ENCODE measurements at regions not wholly inside any gene's neighbourhood (a gene's known extent, or its start where the extent isn't known, plus 50 kb on each side); places are given as distances from the start of the nearest gene placed in this dataset.

DNA sequence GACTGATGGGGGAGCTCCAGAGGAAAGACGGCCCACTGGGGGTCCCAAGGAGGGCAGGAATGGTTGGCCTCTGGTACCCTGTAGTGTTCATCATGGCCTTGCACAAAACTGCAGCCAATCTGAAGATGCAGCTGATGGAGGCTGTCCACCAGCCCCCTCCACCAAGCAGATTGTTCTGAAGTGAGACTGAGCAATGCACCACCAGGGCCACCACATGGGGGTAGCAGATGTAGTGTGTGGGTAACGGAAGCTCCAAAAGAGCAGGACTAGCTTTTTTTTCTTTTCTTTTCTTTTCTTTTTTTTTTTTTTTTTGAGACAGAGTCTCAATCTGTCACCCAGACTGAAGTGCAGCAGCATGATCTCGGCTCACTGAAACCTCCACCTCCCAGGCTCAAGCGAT lies 181.0 kb upstream of the MYLIP start (continued):
- TF ChIP-seq, protein P1, sequence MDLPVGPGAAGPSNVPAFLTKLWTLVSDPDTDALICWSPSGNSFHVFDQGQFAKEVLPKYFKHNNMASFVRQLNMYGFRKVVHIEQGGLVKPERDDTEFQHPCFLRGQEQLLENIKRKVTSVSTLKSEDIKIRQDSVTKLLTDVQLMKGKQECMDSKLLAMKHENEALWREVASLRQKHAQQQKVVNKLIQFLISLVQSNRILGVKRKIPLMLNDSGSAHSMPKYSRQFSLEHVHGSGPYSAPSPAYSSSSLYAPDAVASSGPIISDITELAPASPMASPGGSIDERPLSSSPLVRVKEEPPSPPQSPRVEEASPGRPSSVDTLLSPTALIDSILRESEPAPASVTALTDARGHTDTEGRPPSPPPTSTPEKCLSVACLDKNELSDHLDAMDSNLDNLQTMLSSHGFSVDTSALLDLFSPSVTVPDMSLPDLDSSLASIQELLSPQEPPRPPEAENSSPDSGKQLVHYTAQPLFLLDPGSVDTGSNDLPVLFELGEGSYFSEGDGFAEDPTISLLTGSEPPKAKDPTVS (IDR thresholded peaks at IDR 0.05; ENCODE audit: low read depth, low read length) = no peak
- TF ChIP-seq TCF3 (IDR thresholded peaks at IDR 0.05; ENCODE audit: borderline replicate concordance, insufficient read depth, low read depth, low read length) = no peak

DNA sequence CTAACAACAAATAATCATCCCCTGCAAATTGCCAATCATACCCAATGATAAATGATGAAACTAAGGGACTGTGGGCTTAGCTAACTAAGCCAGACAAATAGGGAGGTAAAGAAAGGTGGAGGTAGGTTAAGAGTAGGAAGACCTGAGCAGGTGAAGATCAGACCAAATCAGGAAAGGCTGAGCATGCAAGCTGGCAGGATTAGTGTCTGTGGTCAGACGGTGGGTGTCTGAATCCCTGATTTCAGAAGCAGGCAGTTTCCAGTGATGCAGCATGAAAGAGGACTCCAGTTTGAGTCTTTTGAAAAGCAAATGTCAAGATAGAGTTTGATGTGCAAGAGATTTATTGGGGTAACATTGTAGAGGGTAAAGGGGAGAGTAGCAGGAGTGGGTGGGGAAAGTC lies 181.4 kb upstream of the MYLIP start:
- Histone ChIP-seq H3K9me3 (replicated peaks; ENCODE audit: control insufficient read depth, insufficient read depth, low read length) (no peaks in the 10 kb centered on the region), H4K20me1 (ENCODE audit: control insufficient read depth, insufficient read depth) (no peaks in the 10 kb centered on the region), H2AFZ (ENCODE audit: control insufficient read depth, low read depth, low read length) (no peak overlapping the region), H3K4me2 (ENCODE audit: control insufficient read depth, insufficient read depth) (no peak overlapping the region), H3K9ac (ENCODE audit: control insufficient read depth, insufficient read depth, low read length) (no peak overlapping the region), H3K79me2 (ENCODE audit: control insufficient read depth, insufficient read depth, low read length) (no peaks in the 10 kb centered on the region), H3K4me1 (ENCODE audit: control insufficient read depth, insufficient read depth, low read length) (peaks cover 8% of the 10 kb centered on the region; the same call in 1 of the 2 replicates), H3K27me3 (replicated peaks in 1 of 2; ENCODE audit: control insufficient read depth in 2 of 2, insufficient read depth in 2 of 2, low read length in 1 of 2) (no peaks in the 10 kb centered on the region), H3K4me3 (no peak overlapping the region), H3K27ac (ENCODE audit: control insufficient read depth, insufficient read depth) (no peak overlapping the region), H3K36me3 (ENCODE audit: control insufficient read depth in 2 of 2, insufficient read depth in 2 of 2, low read length in 1 of 2) (no peaks in the 10 kb centered on the region)
- no TSS peak for BruUV-seq (replicated peaks)
- WGBS (ENCODE audit: insufficient coverage, insufficient replicate concordance, low lambda C conversion rate, missing lambda C conversion rate) = 95% methylated on average over 1 of the region's 1 CpG
- in situ Hi-C loops (cut with MboI) (no loop called here), intact Hi-C loops (cut with micrococcal nuclease; ENCODE audit: unreplicated experiment) (no loop called here)
- no peak for ATAC-seq
- no peak for FAIRE-seq
- CTCF ChIA-PET = no interaction called here
- SMC1A ChIA-PET (ENCODE audit: uncharacterized antibody, unreplicated experiment) = interaction anchor here (0.7 to 3.8 kb wide), 4 partner anchors 8 to 45 kb away, joined by 3 to 17 read pairs (median 4); no protein-coding TSS in a partner anchor
- RAD21 ChIA-PET (ENCODE audit: unreplicated experiment) = interaction anchor here (1.6 to 2.6 kb wide), 2 partner anchors 10 to 46 kb away, joined by 3 to 9 read pairs; no protein-coding TSS in a partner anchor
- POLR2A ChIA-PET = interaction anchor here (2.2 kb wide), 1 partner anchor 9 kb away, joined by 6 read pairs; no protein-coding TSS in a partner anchor
- no peak for DNase-seq (ENCODE audit: low read depth, low spot score)
- TF ChIP-seq RFX5 (IDR thresholded peaks at IDR 0.05; ENCODE audit: low read depth, low read length) = no peak
- no peak for TF ChIP-seq SMARCA5 (IDR thresholded peaks at IDR 0.05)
- TF ChIP-seq, protein P2, sequence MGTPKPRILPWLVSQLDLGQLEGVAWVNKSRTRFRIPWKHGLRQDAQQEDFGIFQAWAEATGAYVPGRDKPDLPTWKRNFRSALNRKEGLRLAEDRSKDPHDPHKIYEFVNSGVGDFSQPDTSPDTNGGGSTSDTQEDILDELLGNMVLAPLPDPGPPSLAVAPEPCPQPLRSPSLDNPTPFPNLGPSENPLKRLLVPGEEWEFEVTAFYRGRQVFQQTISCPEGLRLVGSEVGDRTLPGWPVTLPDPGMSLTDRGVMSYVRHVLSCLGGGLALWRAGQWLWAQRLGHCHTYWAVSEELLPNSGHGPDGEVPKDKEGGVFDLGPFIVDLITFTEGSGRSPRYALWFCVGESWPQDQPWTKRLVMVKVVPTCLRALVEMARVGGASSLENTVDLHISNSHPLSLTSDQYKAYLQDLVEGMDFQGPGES (IDR thresholded peaks at IDR 0.05) = no peak
- TF ChIP-seq, protein P3, sequence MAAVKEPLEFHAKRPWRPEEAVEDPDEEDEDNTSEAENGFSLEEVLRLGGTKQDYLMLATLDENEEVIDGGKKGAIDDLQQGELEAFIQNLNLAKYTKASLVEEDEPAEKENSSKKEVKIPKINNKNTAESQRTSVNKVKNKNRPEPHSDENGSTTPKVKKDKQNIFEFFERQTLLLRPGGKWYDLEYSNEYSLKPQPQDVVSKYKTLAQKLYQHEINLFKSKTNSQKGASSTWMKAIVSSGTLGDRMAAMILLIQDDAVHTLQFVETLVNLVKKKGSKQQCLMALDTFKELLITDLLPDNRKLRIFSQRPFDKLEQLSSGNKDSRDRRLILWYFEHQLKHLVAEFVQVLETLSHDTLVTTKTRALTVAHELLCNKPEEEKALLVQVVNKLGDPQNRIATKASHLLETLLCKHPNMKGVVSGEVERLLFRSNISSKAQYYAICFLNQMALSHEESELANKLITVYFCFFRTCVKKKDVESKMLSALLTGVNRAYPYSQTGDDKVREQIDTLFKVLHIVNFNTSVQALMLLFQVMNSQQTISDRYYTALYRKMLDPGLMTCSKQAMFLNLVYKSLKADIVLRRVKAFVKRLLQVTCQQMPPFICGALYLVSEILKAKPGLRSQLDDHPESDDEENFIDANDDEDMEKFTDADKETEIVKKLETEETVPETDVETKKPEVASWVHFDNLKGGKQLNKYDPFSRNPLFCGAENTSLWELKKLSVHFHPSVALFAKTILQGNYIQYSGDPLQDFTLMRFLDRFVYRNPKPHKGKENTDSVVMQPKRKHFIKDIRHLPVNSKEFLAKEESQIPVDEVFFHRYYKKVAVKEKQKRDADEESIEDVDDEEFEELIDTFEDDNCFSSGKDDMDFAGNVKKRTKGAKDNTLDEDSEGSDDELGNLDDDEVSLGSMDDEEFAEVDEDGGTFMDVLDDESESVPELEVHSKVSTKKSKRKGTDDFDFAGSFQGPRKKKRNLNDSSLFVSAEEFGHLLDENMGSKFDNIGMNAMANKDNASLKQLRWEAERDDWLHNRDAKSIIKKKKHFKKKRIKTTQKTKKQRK (IDR thresholded peaks at IDR 0.05; ENCODE audit: low read depth, low read length) = no peak
- no peak for TF ChIP-seq JUNB (IDR thresholded peaks at IDR 0.05)
- no peak for TF ChIP-seq MTA3 (IDR thresholded peaks at IDR 0.05; ENCODE audit: borderline replicate concordance, low read length)
- TF ChIP-seq, protein P4, sequence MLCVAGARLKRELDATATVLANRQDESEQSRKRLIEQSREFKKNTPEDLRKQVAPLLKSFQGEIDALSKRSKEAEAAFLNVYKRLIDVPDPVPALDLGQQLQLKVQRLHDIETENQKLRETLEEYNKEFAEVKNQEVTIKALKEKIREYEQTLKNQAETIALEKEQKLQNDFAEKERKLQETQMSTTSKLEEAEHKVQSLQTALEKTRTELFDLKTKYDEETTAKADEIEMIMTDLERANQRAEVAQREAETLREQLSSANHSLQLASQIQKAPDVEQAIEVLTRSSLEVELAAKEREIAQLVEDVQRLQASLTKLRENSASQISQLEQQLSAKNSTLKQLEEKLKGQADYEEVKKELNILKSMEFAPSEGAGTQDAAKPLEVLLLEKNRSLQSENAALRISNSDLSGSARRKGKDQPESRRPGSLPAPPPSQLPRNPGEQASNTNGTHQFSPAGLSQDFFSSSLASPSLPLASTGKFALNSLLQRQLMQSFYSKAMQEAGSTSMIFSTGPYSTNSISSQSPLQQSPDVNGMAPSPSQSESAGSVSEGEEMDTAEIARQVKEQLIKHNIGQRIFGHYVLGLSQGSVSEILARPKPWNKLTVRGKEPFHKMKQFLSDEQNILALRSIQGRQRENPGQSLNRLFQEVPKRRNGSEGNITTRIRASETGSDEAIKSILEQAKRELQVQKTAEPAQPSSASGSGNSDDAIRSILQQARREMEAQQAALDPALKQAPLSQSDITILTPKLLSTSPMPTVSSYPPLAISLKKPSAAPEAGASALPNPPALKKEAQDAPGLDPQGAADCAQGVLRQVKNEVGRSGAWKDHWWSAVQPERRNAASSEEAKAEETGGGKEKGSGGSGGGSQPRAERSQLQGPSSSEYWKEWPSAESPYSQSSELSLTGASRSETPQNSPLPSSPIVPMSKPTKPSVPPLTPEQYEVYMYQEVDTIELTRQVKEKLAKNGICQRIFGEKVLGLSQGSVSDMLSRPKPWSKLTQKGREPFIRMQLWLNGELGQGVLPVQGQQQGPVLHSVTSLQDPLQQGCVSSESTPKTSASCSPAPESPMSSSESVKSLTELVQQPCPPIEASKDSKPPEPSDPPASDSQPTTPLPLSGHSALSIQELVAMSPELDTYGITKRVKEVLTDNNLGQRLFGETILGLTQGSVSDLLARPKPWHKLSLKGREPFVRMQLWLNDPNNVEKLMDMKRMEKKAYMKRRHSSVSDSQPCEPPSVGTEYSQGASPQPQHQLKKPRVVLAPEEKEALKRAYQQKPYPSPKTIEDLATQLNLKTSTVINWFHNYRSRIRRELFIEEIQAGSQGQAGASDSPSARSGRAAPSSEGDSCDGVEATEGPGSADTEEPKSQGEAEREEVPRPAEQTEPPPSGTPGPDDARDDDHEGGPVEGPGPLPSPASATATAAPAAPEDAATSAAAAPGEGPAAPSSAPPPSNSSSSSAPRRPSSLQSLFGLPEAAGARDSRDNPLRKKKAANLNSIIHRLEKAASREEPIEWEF (IDR thresholded peaks at IDR 0.05; ENCODE audit: insufficient replicate concordance, low read depth, low read length) = no peak
- TF ChIP-seq, protein P5, sequence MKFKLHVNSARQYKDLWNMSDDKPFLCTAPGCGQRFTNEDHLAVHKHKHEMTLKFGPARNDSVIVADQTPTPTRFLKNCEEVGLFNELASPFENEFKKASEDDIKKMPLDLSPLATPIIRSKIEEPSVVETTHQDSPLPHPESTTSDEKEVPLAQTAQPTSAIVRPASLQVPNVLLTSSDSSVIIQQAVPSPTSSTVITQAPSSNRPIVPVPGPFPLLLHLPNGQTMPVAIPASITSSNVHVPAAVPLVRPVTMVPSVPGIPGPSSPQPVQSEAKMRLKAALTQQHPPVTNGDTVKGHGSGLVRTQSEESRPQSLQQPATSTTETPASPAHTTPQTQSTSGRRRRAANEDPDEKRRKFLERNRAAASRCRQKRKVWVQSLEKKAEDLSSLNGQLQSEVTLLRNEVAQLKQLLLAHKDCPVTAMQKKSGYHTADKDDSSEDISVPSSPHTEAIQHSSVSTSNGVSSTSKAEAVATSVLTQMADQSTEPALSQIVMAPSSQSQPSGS (IDR thresholded peaks at IDR 0.05; ENCODE audit: low read length) = no peak

Measured in GM12878 (cell line).